HG03354 (cell line): ENCODE measurements at regions not wholly inside any gene's neighbourhood (a gene's known extent, or its start where the extent isn't known, plus 50 kb on each side); places are given as distances from the start of the nearest gene placed in this dataset.
"Not testable (repeated sequence)": the region's sequence is repeated elsewhere in the genome, so short reads cannot be mapped to it uniquely, and the experiment has no call there.

Experiments used
- ATAC-seq: cut with Tn5 transposase; IDR thresholded peaks from one replicate; pipeline ENCODE4 v1.9.1; 2021; ENCODE audit warnings: mild to moderate bottlenecking; ENCODE audit not compliant: unreplicated experiment, poor library complexity, severe bottlenecking

GRCh38 chr1:73026114-73026513 lies 743.8 kb upstream of the NEGR1 start:
- ATAC-seq, result no peak

- ATAC-seq, result no peak
Observed at GRCh38 chr1:73009938-73010337, 727.6 kb upstream of the NEGR1 start.

DNA sequence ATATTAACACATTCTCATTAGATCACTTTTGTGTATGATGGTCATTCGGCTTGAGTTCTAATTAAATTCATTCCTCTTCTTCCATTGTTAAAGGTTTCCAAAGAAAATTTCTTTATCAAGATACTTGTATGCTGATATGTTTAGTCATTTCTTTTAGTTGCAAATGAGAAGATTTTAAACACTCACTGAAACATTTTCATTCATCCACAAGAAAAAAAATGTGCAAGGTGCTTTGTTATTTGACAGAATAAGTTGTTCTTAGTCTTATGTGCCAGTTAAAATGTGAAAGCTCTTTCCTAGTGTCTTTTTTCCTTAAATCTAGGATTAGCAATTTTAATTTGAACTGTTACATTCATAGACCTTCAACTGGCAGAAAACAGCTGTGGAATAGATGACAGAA lies 727.0 kb upstream of the NEGR1 start:
- ATAC-seq, result no peak

GRCh38 chr1:72997624-72998023 lies 715.3 kb upstream of the NEGR1 start:
- ATAC-seq, result no peak

- ATAC-seq, result no peak
Observed at GRCh38 chr1:72997041-72997440, 714.7 kb upstream of the NEGR1 start.

- ATAC-seq, result not testable (repeated sequence)
Observed at GRCh38 chr1:72987871-72988270, 705.5 kb upstream of the NEGR1 start.

GRCh38 chr1:72986591-72987290 lies 704.4 kb upstream of the NEGR1 start:
- no peak for ATAC-seq

DNA sequence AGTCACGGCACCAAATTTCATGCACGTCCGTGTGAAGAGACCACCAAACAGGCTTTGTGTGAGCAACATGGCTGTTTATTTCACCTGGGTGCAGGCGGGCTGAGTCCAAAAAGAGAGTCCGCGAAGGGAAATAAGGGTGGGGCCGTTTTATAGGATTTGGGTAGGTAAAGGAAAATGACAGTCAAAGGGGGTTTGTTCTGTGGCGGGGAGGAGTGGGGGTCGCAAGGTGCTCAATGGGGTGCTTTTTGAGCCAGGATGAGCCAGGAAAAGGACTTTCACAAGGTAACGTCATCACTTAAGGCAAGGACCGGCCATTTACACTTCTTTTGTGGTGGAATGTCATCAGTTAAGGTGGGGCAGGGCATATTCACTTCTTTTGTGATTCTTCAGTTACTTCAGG lies 702.7 kb upstream of the NEGR1 start:
- not testable (repeated sequence) for ATAC-seq

DNA sequence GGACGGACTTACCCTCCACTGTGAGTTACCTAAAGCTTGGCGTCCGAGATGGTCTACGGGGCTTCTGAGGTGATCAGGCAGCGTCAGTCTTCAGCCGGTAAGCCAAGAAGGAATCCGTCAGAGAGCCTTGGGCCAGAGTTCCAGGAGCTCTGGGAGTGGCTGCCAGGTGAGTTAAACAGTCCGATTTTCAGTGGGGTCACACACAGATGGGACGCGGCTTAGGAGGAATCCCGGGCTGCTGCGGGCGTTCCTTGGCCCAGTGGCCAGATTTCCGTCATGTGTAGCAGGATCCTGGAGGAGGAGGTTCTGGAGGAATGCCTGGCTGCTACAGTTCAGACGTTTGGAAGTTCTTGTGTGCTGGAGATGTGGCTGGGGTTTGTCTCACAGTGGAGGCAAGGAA lies 700.7 kb upstream of the NEGR1 start:
- not testable (repeated sequence) for ATAC-seq

- ATAC-seq, result no peak
Observed at GRCh38 chr1:72969461-72969860, 687.1 kb upstream of the NEGR1 start.

- no peak for ATAC-seq
Observed at GRCh38 chr1:72954943-72955342, 672.6 kb upstream of the NEGR1 start.

DNA sequence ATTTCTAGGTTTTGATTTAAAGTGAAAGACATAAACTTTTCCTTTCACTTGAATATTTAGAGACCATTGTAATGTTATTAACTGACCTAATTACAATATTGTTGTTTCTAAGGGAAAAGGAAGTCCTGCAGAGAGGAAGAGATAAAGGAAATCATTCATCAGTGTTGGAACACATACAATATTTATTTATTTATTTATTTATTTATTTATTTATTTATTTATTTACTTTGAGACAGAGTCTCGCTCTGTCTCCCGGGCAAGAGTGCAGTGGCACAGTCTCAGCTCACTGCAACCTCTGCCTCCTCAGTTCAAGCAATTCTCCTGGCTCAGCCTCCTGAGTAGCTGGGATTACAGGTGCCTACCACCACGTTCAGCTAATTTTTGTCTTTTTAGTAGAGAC lies 668.6 kb upstream of the NEGR1 start:
- not testable (repeated sequence) for ATAC-seq

DNA sequence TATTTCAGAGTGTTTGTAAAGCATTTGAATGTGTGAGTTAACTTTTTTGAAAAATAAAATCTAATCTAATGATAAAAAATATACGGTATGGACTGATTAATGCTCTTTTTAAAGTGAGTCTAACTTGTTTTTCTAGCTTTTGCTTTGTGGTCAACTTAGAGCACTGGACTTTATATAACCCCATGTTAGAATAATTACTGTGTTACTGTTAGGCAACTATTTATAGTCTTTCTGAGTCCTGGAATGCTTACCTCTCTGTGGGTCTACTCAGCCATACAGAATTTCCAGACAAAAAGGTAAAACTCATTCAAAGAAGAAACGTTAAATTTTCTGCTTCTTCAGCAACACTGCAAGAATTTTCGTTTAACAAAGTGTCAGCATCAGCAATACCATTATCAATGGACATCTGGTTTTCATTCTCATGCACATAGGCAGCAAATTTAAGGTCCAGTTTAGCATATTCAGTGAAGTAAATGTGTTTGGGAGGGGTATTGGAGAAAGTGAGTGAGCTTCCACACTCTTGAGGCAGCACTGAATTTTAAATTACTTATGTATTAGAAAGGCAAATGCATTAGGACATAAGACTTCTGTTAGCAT lies 664.7 kb upstream of the NEGR1 start:
- ATAC-seq, result no peak

DNA sequence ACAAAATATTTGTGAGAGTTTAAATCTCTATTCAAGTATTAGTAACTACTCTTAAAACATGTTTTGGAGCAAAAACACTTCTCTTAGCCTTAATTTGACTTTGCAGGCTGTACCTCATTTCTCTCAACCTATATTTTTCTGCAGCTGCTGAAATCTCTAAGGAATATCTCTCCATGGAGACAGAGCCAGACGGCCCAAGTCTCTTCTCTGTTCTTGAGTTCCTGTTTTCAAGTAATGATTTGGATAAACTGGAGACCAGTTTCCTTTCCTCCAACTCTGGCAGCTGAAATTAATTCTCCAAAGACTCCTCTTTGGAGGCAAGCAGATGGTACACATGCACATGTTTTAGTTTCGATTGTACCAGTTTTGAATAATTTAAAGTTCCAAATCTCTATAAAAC lies 659.7 kb upstream of the NEGR1 start:
- ATAC-seq, result no peak

GRCh38 chr1:72938408-72938807 lies 656.1 kb upstream of the NEGR1 start:
- ATAC-seq, result no peak

GRCh38 chr1:72937905-72938304 lies 655.6 kb upstream of the NEGR1 start:
- ATAC-seq, result no peak

DNA sequence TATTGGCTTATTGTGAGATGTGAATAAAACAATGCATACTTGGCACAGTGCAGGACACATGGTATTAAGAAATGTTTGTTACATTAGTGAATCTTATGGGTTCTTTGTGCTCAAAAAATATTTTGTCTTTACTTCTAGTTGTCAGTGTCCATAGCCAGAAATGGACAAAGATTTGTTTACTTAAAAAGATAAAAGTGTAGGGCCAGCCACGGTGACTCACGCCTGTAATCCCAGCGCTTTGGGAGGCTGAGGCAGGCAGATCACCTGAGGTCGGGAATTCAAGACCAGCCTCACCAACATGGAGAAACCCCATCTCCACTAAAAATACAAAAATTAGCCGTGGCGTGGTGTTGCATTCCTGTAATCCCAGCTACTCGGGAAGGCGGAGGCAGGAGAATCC lies 654.6 kb upstream of the NEGR1 start:
- ATAC-seq, result no peak

DNA sequence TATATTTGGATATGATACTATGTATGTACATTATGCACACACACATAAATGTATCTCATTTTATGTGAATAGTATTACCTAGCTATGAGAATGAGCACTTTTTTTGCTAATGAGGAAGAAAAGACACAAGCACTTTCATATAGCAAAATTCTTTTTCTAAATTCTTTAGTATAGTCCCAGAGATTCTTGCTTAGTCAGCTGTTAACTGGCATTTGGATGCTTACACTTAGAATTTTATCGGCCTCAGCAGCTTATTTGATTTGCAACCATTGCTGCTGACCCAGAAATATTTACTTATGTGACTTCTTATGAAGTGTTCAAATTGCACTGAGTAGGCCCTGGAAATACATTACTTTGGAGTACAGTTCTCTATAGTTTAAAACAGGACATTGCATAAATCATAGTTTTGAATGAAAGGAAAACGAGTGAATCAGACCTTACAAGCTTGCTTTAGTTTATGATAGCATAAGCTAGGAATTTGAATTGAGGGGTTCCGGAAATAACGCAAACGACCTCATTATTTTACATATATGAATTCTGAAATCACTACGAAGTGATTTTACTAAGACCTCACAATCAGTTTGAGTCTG lies 653.9 kb upstream of the NEGR1 start:
- ATAC-seq, result no peak

- no peak for ATAC-seq
Observed at GRCh38 chr1:72932025-72932424, 649.7 kb upstream of the NEGR1 start.

GRCh38 chr1:72930528-72930927 lies 648.2 kb upstream of the NEGR1 start:
- no peak for ATAC-seq

GRCh38 chr1:72918940-72919339 lies 636.6 kb upstream of the NEGR1 start:
- no peak for ATAC-seq
